Esophagus squamous epithelium (tissue), 5 donors: ENCODE measurements at regions not wholly inside any gene's neighbourhood (a gene's known extent, or its start where the extent isn't known, plus 50 kb on each side); places are given as distances from the start of the nearest gene placed in this dataset.

Experiments used
- DNase-seq: peaks from one replicate; lab custom pipeline; 2025; lab: John Stamatoyannopoulos, UW
- H3K27ac ChIP-seq, 4 donors: fragments of 200-600 bp; sonication (generic); one replicate each; pipeline ENCODE4 v1.5.1; 2016 to 2019; ENCODE audit warnings: mild to moderate bottlenecking in 1 of 4
- H3K27me3 ChIP-seq, 4 donors: fragments of 200-600 bp; sonication (generic); 1 replicate in 3 of 4; 2 replicates in 1 of 4; pipeline versions ENCODE4 v1.5.1 to v1.6.0; 2017 to 2021; ENCODE audit warnings: antibody characterized with exemption in 1 of 4
- H3K36me3 ChIP-seq, 3 donors: fragments of 200-600 bp; sonication (generic); one replicate each; pipeline ENCODE4 v1.5.1; 2016 to 2019
- H3K4me1 ChIP-seq, 3 donors: fragments of 200-600 bp; sonication (generic); one replicate each; pipeline ENCODE4 v1.5.1; 2017 to 2019
- H3K4me3 ChIP-seq, 4 donors: fragments of 200-600 bp; sonication (generic); 1 replicate in 3 of 4; 2 replicates in 1 of 4; pipeline ENCODE4 v1.5.1; 2016 to 2019; ENCODE audit warnings: mild to moderate bottlenecking in 2 of 4, moderate library complexity in 1 of 4
- H3K9me3 ChIP-seq, 3 donors: fragments of 200-600 bp; sonication (generic); one replicate each; pipeline ENCODE4 v1.5.1; 2016 to 2019
- POLR2A ChIP-seq, 4 donors: fragments of 450-650 bp; IDR thresholded peaks; one replicate each; pipeline ENCODE4 v1.6.1; 2017; ENCODE audit warnings: antibody characterized with exemption in 4 of 4, mild to moderate bottlenecking in 4 of 4, moderate library complexity in 3 of 4
- WGBS, 2 donors: methylation state at CpG; one replicate each; pipeline ENCODE4 v1.1.5; 2018; 5-methylcytosine and 5-hydroxymethylcytosine counted together
- intact Hi-C: fragments of 100-400 bp; cut with DNase I; formaldehyde crosslinking; loops from one replicate; pipeline ENCODE4 v1.15.0; 2022
- TF ChIP-seq, protein P1 (sequence below), 6 experiments: fragments of 450-650 bp in 4 of 6; fragments of 200-600 bp in 2 of 6; sonication (generic) in 2 of 6; IDR thresholded peaks; one replicate each; pipeline ENCODE4 v1.5.1; 2016 to 2019; ENCODE audit warnings: antibody characterized with exemption in 6 of 6, mild to moderate bottlenecking in 4 of 6, moderate library complexity in 4 of 6
- donor health status: DM: yes; HTN: yes; CAD: no.

DNA sequence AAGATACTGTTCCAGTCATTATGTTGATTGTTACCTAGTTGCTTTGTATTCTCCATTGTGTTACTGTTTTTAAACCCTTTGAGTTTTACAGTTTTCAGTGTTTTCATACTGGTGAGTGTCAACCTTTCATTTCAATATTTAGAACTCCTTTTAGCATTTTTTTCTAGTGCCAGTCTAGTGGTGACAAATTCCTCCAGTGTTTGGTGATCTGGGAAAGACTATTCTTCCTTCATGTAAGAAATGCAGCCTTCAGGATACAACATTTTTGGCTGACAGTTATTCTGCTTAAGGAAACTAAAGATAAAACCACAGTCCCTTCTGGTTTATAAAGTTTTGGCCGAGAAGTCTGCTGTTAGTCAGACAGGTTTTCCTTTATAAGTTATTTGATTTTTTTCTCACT lies 143.8 kb downstream of the ETAA1 start:
- intact Hi-C loops: no loop called here
- TF ChIP-seq, protein P1, sequence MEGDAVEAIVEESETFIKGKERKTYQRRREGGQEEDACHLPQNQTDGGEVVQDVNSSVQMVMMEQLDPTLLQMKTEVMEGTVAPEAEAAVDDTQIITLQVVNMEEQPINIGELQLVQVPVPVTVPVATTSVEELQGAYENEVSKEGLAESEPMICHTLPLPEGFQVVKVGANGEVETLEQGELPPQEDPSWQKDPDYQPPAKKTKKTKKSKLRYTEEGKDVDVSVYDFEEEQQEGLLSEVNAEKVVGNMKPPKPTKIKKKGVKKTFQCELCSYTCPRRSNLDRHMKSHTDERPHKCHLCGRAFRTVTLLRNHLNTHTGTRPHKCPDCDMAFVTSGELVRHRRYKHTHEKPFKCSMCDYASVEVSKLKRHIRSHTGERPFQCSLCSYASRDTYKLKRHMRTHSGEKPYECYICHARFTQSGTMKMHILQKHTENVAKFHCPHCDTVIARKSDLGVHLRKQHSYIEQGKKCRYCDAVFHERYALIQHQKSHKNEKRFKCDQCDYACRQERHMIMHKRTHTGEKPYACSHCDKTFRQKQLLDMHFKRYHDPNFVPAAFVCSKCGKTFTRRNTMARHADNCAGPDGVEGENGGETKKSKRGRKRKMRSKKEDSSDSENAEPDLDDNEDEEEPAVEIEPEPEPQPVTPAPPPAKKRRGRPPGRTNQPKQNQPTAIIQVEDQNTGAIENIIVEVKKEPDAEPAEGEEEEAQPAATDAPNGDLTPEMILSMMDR (IDR thresholded peaks at IDR 0.05): no peak
- no peak for TF ChIP-seq POLR2A (IDR thresholded peaks at IDR 0.05)
- no peaks in the 10 kb centered on the region for H3K36me3 ChIP-seq
- no peak for DNase-seq
- H3K4me3 ChIP-seq: no peak overlapping the region
- H3K27ac ChIP-seq: no peak overlapping the region
- WGBS, 2 donors: 90 to 100% methylated on average over 1 of the region's 1 CpG
- peaks cover 0 to 17% (median 0%) of the 10 kb centered on the region in 3 donors for H3K9me3 ChIP-seq
- no peaks in the 10 kb centered on the region for H3K4me1 ChIP-seq
- no peaks in the 10 kb centered on the region for H3K27me3 ChIP-seq

DNA sequence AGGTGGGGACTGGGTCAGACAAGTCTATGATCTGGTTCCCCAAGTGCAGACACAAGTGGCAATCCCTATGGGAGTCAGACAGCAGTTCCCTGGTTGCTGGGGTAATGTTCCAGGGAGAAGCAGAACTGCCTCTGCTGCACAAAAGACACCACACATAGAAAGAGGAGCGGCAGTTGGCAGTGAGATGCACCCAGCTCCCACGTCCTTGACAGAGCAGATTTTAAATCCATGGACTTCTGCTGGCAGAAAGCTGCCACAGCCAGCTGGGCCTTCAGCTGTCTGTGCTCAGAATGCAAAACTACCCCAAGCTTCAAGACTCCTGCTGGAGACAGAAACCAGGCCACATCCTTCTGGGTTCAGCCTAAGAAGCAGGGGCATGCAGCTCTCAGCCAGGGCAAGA lies 147.2 kb downstream of the ETAA1 start:
- TF ChIP-seq, protein P1 (IDR thresholded peaks at IDR 0.05): no peak
- no peak for TF ChIP-seq POLR2A (IDR thresholded peaks at IDR 0.05)
- Histone ChIP-seq H3K27me3 (no peaks in the 10 kb centered on the region), H3K36me3 (no peaks in the 10 kb centered on the region), H3K9me3 (peaks cover 0 to 16% (median 0%) of the 10 kb centered on the region in 3 donors), H3K4me1 (no peaks in the 10 kb centered on the region), H3K27ac (no peak overlapping the region), H3K4me3 (no peak overlapping the region)
- intact Hi-C loops: no loop called here
- WGBS, 2 donors: 70% methylated on average over 2 of the region's 2 CpGs; no CpG with 5 or more reads in 1 of the 2 donors
- DNase-seq: no peak

DNA sequence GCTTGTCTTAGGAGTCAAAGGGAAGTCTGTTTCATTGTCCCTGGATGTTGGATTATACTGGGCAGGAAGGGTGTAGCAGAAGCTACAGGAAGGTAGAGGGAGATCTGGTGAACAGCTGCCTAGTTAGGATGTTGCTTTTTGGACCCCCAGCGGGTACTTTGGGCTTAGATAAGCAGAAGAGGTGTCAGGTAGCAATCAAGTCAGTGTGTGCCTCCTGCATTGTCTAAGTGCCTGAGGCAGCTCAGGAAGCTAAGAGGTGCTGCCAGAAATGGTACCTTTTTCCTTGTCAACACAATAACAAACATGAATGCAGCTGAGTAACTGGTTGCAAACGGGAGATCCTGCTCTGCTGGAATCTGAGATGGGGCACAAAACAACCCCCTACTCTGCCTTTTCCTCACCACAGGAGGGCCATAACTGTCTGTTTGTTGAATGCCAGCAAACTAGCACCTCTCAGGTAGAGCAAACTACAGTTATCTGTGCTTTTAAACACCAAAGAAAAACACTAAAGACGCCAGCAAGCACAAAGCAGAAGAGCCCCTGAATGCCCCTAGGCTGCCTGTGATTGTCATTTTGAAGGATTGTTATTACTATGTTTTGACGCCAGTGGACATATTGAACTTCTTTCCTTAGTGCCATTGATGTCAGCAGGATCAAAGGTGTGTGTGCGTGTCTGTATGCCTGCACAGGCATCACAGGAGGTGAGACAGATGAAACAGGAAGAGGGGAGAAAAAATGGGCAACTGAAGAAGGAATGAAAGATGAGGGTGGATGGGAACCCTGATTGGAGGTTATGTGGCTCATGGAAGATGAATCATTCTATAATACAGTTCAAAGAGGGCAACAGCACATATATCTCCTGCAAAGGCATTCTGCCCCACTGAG lies 151.4 kb downstream of the ETAA1 start:
- WGBS, 2 donors: 31 to 49% methylated on average over 5 of the region's 5 CpGs
- no peak overlapping the region for H3K4me3 ChIP-seq
- TF ChIP-seq, protein P1 (IDR thresholded peaks at IDR 0.05): no peak
- TF ChIP-seq POLR2A (IDR thresholded peaks at IDR 0.05): no peak
- DNase-seq: no peak
- H3K27me3 ChIP-seq: no peaks in the 10 kb centered on the region
- no peaks in the 10 kb centered on the region for H3K36me3 ChIP-seq
- H3K27ac ChIP-seq: no peak overlapping the region
- no peaks in the 10 kb centered on the region for H3K4me1 ChIP-seq
- intact Hi-C loops: no loop called here
- peaks cover 0 to 4% (median 0%) of the 10 kb centered on the region in 3 donors for H3K9me3 ChIP-seq

DNA sequence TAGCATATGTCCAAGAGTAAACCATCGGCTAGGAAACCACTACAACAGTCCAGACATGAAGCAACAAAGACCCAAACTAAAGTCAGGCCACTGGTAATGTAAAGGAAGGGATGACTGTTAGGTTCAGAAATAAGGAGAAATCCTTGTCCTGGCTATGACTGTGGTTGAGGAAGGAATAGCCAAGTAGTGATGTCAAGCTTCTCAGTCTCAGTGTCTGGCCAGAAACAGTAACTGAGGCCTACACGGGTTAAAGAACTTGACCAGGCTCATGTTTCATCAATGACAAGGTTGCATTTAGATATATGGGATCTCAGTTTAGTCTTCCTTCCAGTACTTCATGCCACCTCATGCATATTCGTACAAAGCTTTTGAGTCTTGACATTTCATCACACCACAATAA lies 162.0 kb downstream of the ETAA1 start:
- no peaks in the 10 kb centered on the region for H3K9me3 ChIP-seq
- no peaks in the 10 kb centered on the region for H3K36me3 ChIP-seq
- intact Hi-C loops: no loop called here
- 78 to 81% methylated on average over 3 of the region's 3 CpGs for WGBS, 2 donors
- no peak overlapping the region for H3K4me3 ChIP-seq
- no peak for DNase-seq
- TF ChIP-seq, protein P1 (IDR thresholded peaks at IDR 0.05): no peak
- no peak for TF ChIP-seq POLR2A (IDR thresholded peaks at IDR 0.05)
- H3K27me3 ChIP-seq: no peaks in the 10 kb centered on the region
- H3K4me1 ChIP-seq: peaks cover 0 to 5% (median 0%) of the 10 kb centered on the region in 3 donors
- no peak overlapping the region for H3K27ac ChIP-seq

DNA sequence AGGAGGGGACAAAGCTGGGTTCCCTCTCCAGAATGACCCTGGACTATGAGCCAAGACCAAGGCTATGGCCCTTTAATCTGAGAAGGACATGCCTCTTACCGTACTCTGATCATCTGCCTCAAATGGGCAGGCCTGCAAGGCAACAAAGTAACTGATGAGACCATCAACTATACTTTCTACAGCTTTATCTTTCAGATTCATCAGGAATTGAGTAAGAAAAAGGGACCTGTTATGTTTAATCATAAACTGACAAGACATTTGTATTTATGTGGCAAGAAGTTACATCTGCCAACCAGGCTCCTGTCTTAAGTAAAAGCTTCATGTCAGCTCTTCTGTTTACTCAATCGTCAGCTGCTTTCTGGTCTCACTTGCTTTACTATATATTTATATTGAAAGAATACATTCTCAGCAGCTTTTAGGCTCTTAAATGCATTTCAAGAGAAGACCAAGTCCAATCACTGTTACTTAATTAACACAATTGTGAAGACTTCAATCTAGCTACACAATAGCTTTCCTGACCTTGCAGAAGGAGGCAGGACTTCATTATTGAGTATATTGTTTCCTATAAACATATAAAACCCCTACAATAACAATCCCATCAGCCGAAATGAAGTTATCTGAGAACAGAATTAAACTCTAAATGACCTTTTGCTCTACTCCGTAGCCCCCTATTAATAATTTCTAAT lies 163.8 kb downstream of the ETAA1 start:
- H3K27me3 ChIP-seq: no peaks in the 10 kb centered on the region
- intact Hi-C loops: no loop called here
- H3K36me3 ChIP-seq: no peaks in the 10 kb centered on the region
- no peak overlapping the region for H3K27ac ChIP-seq
- H3K4me3 ChIP-seq: no peak overlapping the region
- no peaks in the 10 kb centered on the region for H3K9me3 ChIP-seq
- H3K4me1 ChIP-seq: peaks cover 0 to 5% (median 0%) of the 10 kb centered on the region in 3 donors
- WGBS, 2 donors: 60 to 64% methylated on average over 4 of the region's 4 CpGs
- TF ChIP-seq, protein P1 (IDR thresholded peaks at IDR 0.05): no peak
- no peak for TF ChIP-seq POLR2A (IDR thresholded peaks at IDR 0.05)
- no peak for DNase-seq
